OCI-LY1 (cell line): ENCODE measurements at regions not wholly inside any gene's neighbourhood (a gene's known extent, or its start where the extent isn't known, plus 50 kb on each side); places are given as distances from the start of the nearest gene placed in this dataset.

ENCODE experiments used
- H2AFZ ChIP-seq: fragments of 200-600 bp; sonication (generic), shearing (Covaris generic); 2 replicates; pipeline ENCODE4 v1.6.0; 2014; ENCODE audit warnings: antibody characterized with exemption, mild to moderate bottlenecking, low read length
- H3F3A ChIP-seq: fragments of 200-600 bp; sonication (generic), shearing (Covaris generic); 2 replicates; pipeline ENCODE4 v1.6.0; 2014; ENCODE audit warnings: mild to moderate bottlenecking, antibody characterized with exemption, low read length, moderate library complexity; ENCODE audit not compliant: insufficient read depth
- H3K27ac ChIP-seq: fragments of 200-600 bp; sonication (generic); 2 replicates; pipeline ENCODE4 v1.5.1; 2014; ENCODE audit warnings: low read length, mixed run types, mild to moderate bottlenecking, low read depth; ENCODE audit not compliant: poor library complexity, severe bottlenecking
- H3K27me3 ChIP-seq: fragments of 200-600 bp; sonication (generic); 2 replicates; pipeline ENCODE4 v1.6.0; 2014; ENCODE audit warnings: antibody characterized with exemption, mild to moderate bottlenecking, low read length, moderate library complexity; ENCODE audit not compliant: insufficient read depth
- H3K36me3 ChIP-seq: fragments of 200-600 bp; sonication (generic); 2 replicates; pipeline ENCODE4 v1.6.1; 2014; ENCODE audit warnings: mild to moderate bottlenecking, antibody characterized with exemption, low read length, moderate library complexity, mixed read lengths; ENCODE audit not compliant: insufficient read depth
- H3K4me1 ChIP-seq: fragments of 200-600 bp; sonication (generic); 2 replicates; pipeline ENCODE4 v1.5.1; 2014; ENCODE audit warnings: mild to moderate bottlenecking, low read length, moderate library complexity; ENCODE audit not compliant: insufficient read depth, severe bottlenecking
- H3K4me2 ChIP-seq: fragments of 200-600 bp; sonication (generic), shearing (Covaris generic); 2 replicates; pipeline ENCODE4 v1.6.1; 2014; ENCODE audit warnings: low read length
- H3K4me3 ChIP-seq: fragments of 200-600 bp; sonication (generic); 2 replicates; pipeline ENCODE4 v1.5.1; 2014; ENCODE audit warnings: low read length, low read depth, mild to moderate bottlenecking, mixed read lengths; ENCODE audit not compliant: poor library complexity, severe bottlenecking
- H3K79me2 ChIP-seq: fragments of 200-600 bp; shearing (Covaris generic); 2 replicates; pipeline ENCODE4 v1.6.1; 2016; ENCODE audit warnings: mixed run types, low read length, mixed read lengths; ENCODE audit not compliant: insufficient read depth
- H3K9ac ChIP-seq: fragments of 200-600 bp; sonication (generic), shearing (Covaris generic); 2 replicates; pipeline ENCODE4 v1.6.1; 2014; ENCODE audit warnings: mild to moderate bottlenecking, low read length, mixed read lengths
- H3K9me2 ChIP-seq: fragments of 200-600 bp; sonication (generic), shearing (Covaris generic); 2 replicates; pipeline ENCODE4 v1.6.1; 2014; ENCODE audit warnings: low read depth, mild to moderate bottlenecking, low read length, mixed read lengths
- H3K9me3 ChIP-seq: fragments of 200-600 bp; shearing (Covaris generic); 2 replicates; pipeline ENCODE4 v1.6.1; 2014; ENCODE audit warnings: low read length, mixed read lengths
- H4K20me1 ChIP-seq: fragments of 200-600 bp; sonication (generic), shearing (Covaris generic); 2 replicates; pipeline ENCODE4 v1.6.0; 2016; ENCODE audit warnings: mild to moderate bottlenecking, low read length; ENCODE audit not compliant: insufficient read depth
- CTCF ChIP-seq: fragments of 200-600 bp; sonication (generic), shearing (Covaris generic); IDR thresholded peaks from 2 replicates; pipeline ENCODE4 v1.5.1; 2017; ENCODE audit warnings: mild to moderate bottlenecking, antibody characterized with exemption, low read length, moderate library complexity, mixed read lengths
- EZH2 ChIP-seq: fragments of 200-600 bp; sonication (generic), shearing (Covaris generic); IDR thresholded peaks from 2 replicates; pipeline ENCODE4 v1.8.0; 2017; ENCODE audit warnings: borderline replicate concordance, mixed run types, mild to moderate bottlenecking, antibody characterized with exemption, low read length, moderate library complexity, mixed read lengths

- Histone ChIP-seq H3K27ac (no peak overlapping the region), H3F3A (no peaks in the 10 kb centered on the region), H4K20me1 (no peaks in the 10 kb centered on the region), H3K9me3 (no peaks in the 10 kb centered on the region), H3K9me2 (no peaks in the 10 kb centered on the region), H3K4me3 (no peak overlapping the region), H3K36me3 (no peaks in the 10 kb centered on the region), H3K79me2 (no peaks in the 10 kb centered on the region), H3K9ac (no peak overlapping the region), H3K27me3 (no peaks in the 10 kb centered on the region), H2AFZ (no peak overlapping the region), H3K4me2 (no peak overlapping the region), H3K4me1 (no peaks in the 10 kb centered on the region)
- TF ChIP-seq EZH2 (no peak), CTCF (no peak)
Observed at GRCh38 chr9:80866576-80867227, 822.6 kb downstream of the TLE1 start.

GRCh38 chr9:80866121-80866520 is 823.2 kb downstream of the TLE1 start:
- Histone ChIP-seq H3K36me3 (no peaks in the 10 kb centered on the region), H3K27me3 (no peaks in the 10 kb centered on the region), H3K9me3 (no peaks in the 10 kb centered on the region), H3K79me2 (no peaks in the 10 kb centered on the region), H3F3A (no peaks in the 10 kb centered on the region), H3K4me1 (no peaks in the 10 kb centered on the region), H4K20me1 (no peaks in the 10 kb centered on the region), H2AFZ (no peak overlapping the region), H3K27ac (no peak overlapping the region), H3K4me2 (no peak overlapping the region), H3K9me2 (no peaks in the 10 kb centered on the region), H3K9ac (no peak overlapping the region), H3K4me3 (no peak overlapping the region)
- TF ChIP-seq EZH2, result no peak

- TF ChIP-seq EZH2 (no peak), CTCF (no peak)
- no peaks in the 10 kb centered on the region; the same call in 1 of the 2 replicates for H3K27me3 ChIP-seq
- no peak overlapping the region for H2AFZ ChIP-seq
- no peak overlapping the region for H3K27ac ChIP-seq
- H3K4me2 ChIP-seq, result no peak overlapping the region
- H3F3A ChIP-seq, result no peaks in the 10 kb centered on the region
- H3K9me3 ChIP-seq, result no peaks in the 10 kb centered on the region
- no peaks in the 10 kb centered on the region for H3K4me1 ChIP-seq
- H4K20me1 ChIP-seq, result no peaks in the 10 kb centered on the region
- H3K9ac ChIP-seq, result no peak overlapping the region
- no peaks in the 10 kb centered on the region for H3K79me2 ChIP-seq
- no peaks in the 10 kb centered on the region for H3K9me2 ChIP-seq
- H3K36me3 ChIP-seq, result no peaks in the 10 kb centered on the region
- H3K4me3 ChIP-seq, result no peak overlapping the region
Observed at GRCh38 chr9:80843028-80843427, 846.3 kb downstream of the TLE1 start.

GRCh38 chr9:80842389-80842788 is 847.0 kb downstream of the TLE1 start:
- Histone ChIP-seq H3K9ac (no peak overlapping the region), H3K9me2 (no peaks in the 10 kb centered on the region), H3K79me2 (no peaks in the 10 kb centered on the region), H3K4me3 (no peak overlapping the region), H2AFZ (no peak overlapping the region), H3K36me3 (no peaks in the 10 kb centered on the region), H4K20me1 (no peaks in the 10 kb centered on the region), H3K27ac (no peak overlapping the region), H3K4me1 (no peaks in the 10 kb centered on the region), H3K4me2 (no peak overlapping the region), H3K9me3 (no peaks in the 10 kb centered on the region), H3K27me3 (no peaks in the 10 kb centered on the region; the same call in 1 of the 2 replicates), H3F3A (no peaks in the 10 kb centered on the region)
- TF ChIP-seq EZH2 (no peak), CTCF (no peak)
